Gastroesophageal sphincter (tissue), 3 donors: ENCODE measurements at regions not wholly inside any gene's neighbourhood (a gene's known extent, or its start where the extent isn't known, plus 50 kb on each side); places are given as distances from the start of the nearest gene placed in this dataset.

Experiments used
- EP300 ChIP-seq: sonication (generic); formaldehyde crosslinking; IDR thresholded peaks from one replicate; pipeline ENCODE4 v1.6.1; 2017; ENCODE audit warnings: antibody characterized with exemption, mild to moderate bottlenecking
- POLR2A ChIP-seq, 2 donors: fragments of 450-650 bp; IDR thresholded peaks; one replicate each; pipeline ENCODE4 v1.6.1; 2017; ENCODE audit warnings: antibody characterized with exemption in 2 of 2, mild to moderate bottlenecking in 2 of 2, moderate library complexity in 1 of 2
- POLR2AphosphoS5 ChIP-seq: sonication (generic); formaldehyde crosslinking; IDR thresholded peaks from one replicate; pipeline ENCODE4 v1.6.1; 2017; ENCODE audit warnings: antibody characterized with exemption
- TF ChIP-seq, protein P1 (sequence below), 4 experiments: fragments of 200-600 bp in 2 of 4; fragments of 450-650 bp in 2 of 4; sonication (generic) in 1 of 4; IDR thresholded peaks; one replicate each; pipeline ENCODE4 v1.5.1; 2017 to 2019; ENCODE audit warnings: antibody characterized with exemption in 4 of 4, mild to moderate bottlenecking in 2 of 4, moderate library complexity in 2 of 4

DNA sequence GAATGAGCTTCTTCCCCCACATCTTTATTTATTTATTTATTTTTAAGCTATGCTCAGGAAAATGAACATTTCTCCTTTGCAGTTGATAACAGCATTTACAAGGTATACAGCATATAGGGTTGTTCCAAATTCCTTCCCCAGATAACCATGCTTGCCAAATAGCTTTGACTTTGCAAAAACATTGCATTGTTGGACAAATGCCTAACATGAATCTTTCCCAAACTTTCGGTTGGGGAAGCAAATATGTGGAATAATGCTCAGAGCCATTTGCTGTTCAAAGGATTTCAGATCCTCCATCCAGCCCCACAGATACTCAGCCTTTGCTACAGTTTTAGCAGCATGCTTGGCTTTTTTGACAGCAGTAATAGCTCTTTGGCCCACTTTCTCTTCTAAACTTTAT lies 127.2 kb upstream of the AGA start:
- TF ChIP-seq POLR2A (IDR thresholded peaks at IDR 0.05) (no peak), POLR2AphosphoS5 (no peak), EP300 (no peak)
- TF ChIP-seq, protein P1, sequence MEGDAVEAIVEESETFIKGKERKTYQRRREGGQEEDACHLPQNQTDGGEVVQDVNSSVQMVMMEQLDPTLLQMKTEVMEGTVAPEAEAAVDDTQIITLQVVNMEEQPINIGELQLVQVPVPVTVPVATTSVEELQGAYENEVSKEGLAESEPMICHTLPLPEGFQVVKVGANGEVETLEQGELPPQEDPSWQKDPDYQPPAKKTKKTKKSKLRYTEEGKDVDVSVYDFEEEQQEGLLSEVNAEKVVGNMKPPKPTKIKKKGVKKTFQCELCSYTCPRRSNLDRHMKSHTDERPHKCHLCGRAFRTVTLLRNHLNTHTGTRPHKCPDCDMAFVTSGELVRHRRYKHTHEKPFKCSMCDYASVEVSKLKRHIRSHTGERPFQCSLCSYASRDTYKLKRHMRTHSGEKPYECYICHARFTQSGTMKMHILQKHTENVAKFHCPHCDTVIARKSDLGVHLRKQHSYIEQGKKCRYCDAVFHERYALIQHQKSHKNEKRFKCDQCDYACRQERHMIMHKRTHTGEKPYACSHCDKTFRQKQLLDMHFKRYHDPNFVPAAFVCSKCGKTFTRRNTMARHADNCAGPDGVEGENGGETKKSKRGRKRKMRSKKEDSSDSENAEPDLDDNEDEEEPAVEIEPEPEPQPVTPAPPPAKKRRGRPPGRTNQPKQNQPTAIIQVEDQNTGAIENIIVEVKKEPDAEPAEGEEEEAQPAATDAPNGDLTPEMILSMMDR (IDR thresholded peaks at IDR 0.05): no peak
